ENCODE measurements at regions not wholly inside any gene's neighbourhood (a gene's known extent, or its start where the extent isn't known, plus 50 kb on each side); places are given as distances from the start of the nearest gene placed in this dataset.
"Not testable (repeated sequence)": the region's sequence is repeated elsewhere in the genome, so short reads cannot be mapped to it uniquely, and the experiment has no call there.

- CTCF ChIA-PET = no interaction called here
- H2AFZ ChIP-seq (ENCODE audit: low read length) = no peak overlapping the region
Measured at GRCh38 chr14:105682956-105683570, 156.7 kb downstream of the TMEM121 start.

DNA sequence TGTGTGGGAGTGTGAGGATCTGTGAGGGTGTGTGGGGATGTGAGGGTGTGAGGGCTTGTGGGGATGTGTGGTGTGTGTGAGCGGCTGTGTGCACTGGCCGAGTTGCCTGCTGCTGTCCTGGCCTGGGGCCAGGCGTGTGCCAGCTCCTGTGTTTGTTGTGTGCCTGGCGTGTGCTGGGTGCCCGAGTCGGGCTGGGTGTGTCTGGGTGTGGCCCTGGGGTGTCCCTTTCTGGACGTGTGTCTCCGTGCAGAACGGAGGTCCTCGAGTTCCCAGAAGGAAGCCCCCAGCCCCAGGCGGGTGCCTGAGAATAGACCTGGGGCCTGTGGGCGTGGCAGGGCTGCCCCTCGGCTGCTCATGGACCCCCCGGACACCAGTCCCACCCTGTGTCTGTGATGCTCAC lies 157.7 kb downstream of the TMEM121 start:
- H3K9me3 ChIP-seq (ENCODE audit: low read length); H3K9ac ChIP-seq (ENCODE audit: low read length); intact Hi-C loops (cut with micrococcal nuclease); H3K4me1 ChIP-seq (ENCODE audit: insufficient read depth, low read length); H2AFZ ChIP-seq (ENCODE audit: low read length); H3K9me2 ChIP-seq (replicated peaks; ENCODE audit: low read length); CTCF ChIA-PET; H3K79me2 ChIP-seq (ENCODE audit: low read length); H3F3A ChIP-seq (ENCODE audit: low read length, unreplicated experiment); POLR2A ChIA-PET (ENCODE audit: unreplicated experiment); H3K4me2 ChIP-seq (ENCODE audit: low read length); H3K27ac ChIP-seq (ENCODE audit: low read length); H3K4me3 ChIP-seq (ENCODE audit: low read length); ATAC-seq; H4K20me1 ChIP-seq (ENCODE audit: low read length); DNase-seq; H3K36me3 ChIP-seq (ENCODE audit: low read depth, low read length); H3K27me3 ChIP-seq (ENCODE audit: low read length); BruUV-seq (replicated peaks): not testable (repeated sequence)

More at GRCh38 chr14:105682956-105683570, 156.7 kb downstream of the TMEM121 start:
- H3K9me2 ChIP-seq (replicated peaks; ENCODE audit: low read length) = no peaks in the 10 kb centered on the region
- H3K9ac ChIP-seq (ENCODE audit: low read length) = no peak overlapping the region
- H3K4me1 ChIP-seq (ENCODE audit: insufficient read depth, low read length) = no peaks in the 10 kb centered on the region
- H3K79me2 ChIP-seq (ENCODE audit: low read length) = no peaks in the 10 kb centered on the region
- no peak overlapping the region for H3K27ac ChIP-seq (ENCODE audit: low read length)
- BruUV-seq (replicated peaks) = no TSS peak
- ATAC-seq (no peak), DNase-seq (no peak)
- no peaks in the 10 kb centered on the region for H3K36me3 ChIP-seq (ENCODE audit: low read depth, low read length)
- H3K27me3 ChIP-seq (ENCODE audit: low read length) = no peaks in the 10 kb centered on the region
- no peak overlapping the region for H3K4me2 ChIP-seq (ENCODE audit: low read length)
- H3F3A ChIP-seq (ENCODE audit: low read length, unreplicated experiment) = no peaks in the 10 kb centered on the region
- TF ChIP-seq EZH2 (IDR thresholded peaks at IDR 0.05; ENCODE audit: low read length, unreplicated experiment) = no peak
- TF ChIP-seq, protein P1, sequence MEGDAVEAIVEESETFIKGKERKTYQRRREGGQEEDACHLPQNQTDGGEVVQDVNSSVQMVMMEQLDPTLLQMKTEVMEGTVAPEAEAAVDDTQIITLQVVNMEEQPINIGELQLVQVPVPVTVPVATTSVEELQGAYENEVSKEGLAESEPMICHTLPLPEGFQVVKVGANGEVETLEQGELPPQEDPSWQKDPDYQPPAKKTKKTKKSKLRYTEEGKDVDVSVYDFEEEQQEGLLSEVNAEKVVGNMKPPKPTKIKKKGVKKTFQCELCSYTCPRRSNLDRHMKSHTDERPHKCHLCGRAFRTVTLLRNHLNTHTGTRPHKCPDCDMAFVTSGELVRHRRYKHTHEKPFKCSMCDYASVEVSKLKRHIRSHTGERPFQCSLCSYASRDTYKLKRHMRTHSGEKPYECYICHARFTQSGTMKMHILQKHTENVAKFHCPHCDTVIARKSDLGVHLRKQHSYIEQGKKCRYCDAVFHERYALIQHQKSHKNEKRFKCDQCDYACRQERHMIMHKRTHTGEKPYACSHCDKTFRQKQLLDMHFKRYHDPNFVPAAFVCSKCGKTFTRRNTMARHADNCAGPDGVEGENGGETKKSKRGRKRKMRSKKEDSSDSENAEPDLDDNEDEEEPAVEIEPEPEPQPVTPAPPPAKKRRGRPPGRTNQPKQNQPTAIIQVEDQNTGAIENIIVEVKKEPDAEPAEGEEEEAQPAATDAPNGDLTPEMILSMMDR (conservative IDR thresholded peaks at IDR 0.05; ENCODE audit: low read depth, low read length) = no peak
- TF ChIP-seq EZH2phosphoT487 (IDR thresholded peaks at IDR 0.05; ENCODE audit: borderline replicate concordance, low read length) = no peak
- POLR2A ChIA-PET (ENCODE audit: unreplicated experiment) = no interaction called here
- H3K4me3 ChIP-seq (ENCODE audit: low read length) = no peak overlapping the region
- no peaks in the 10 kb centered on the region for H3K9me3 ChIP-seq (ENCODE audit: low read length)
- H4K20me1 ChIP-seq (ENCODE audit: low read length) = no peaks in the 10 kb centered on the region
- intact Hi-C loops (cut with micrococcal nuclease) = no loop called here

GRCh38 chr14:105684597-105684996 lies 158.2 kb downstream of the TMEM121 start:
- H3K27ac ChIP-seq (ENCODE audit: low read length); H3K27me3 ChIP-seq (ENCODE audit: low read length); H3K4me2 ChIP-seq (ENCODE audit: low read length); CTCF ChIA-PET; ATAC-seq; H3K9me2 ChIP-seq (replicated peaks; ENCODE audit: low read length); POLR2A ChIA-PET (ENCODE audit: unreplicated experiment); intact Hi-C loops (cut with micrococcal nuclease); H3K36me3 ChIP-seq (ENCODE audit: low read depth, low read length); DNase-seq; H3F3A ChIP-seq (ENCODE audit: low read length, unreplicated experiment); H2AFZ ChIP-seq (ENCODE audit: low read length); H4K20me1 ChIP-seq (ENCODE audit: low read length); H3K9me3 ChIP-seq (ENCODE audit: low read length); H3K4me3 ChIP-seq (ENCODE audit: low read length); H3K79me2 ChIP-seq (ENCODE audit: low read length); BruUV-seq (replicated peaks); H3K9ac ChIP-seq (ENCODE audit: low read length); H3K4me1 ChIP-seq (ENCODE audit: insufficient read depth, low read length): not testable (repeated sequence)

DNA sequence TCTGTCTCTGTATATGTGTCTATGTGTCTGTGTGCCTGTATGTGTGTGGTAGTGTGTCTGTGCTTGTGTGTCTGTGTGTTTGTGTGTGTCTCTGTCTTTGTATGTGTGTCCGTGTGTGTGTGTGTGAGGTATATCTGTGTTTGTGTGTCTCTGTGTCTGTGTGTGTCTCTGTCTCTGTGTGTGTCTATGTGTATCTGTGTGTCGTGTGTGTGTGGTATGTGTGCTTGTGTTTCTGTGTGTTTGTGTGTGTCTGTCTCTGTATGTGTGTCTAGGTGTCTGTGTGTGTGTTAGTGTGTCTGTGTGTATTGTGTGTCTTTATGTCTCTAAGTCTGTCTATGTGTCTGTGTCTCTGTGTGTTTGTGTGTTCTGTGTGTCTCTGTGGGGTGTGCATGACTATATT lies 158.6 kb downstream of the TMEM121 start:
- ATAC-seq = no peak
- intact Hi-C loops (cut with micrococcal nuclease) = no loop called here
- no TSS peak for BruUV-seq (replicated peaks)

DNA sequence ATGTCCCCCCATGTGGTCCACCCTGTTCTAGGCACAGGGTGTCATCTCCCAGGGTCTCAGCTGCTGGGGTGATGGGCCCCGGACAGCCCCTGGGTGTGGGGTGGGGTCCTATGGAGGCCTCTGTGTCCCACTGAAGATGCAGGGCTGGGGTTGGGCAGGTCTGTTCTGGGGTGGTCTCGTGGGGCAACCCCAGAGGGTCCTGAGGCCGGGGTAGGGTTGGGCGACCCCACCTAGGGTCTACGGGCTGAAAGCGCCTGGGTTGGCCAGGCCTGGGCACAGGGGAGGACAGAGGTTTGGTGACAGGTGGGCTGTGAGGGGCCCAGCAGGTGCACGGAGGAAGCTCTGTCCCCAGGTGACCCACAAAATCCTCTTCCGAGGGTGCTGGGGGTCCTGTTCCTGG lies 159.2 kb downstream of the TMEM121 start:
- H4K20me1 ChIP-seq (ENCODE audit: low read length); H3K79me2 ChIP-seq (ENCODE audit: low read length); H3K4me3 ChIP-seq (ENCODE audit: low read length); H3K27me3 ChIP-seq (ENCODE audit: low read length); H3K27ac ChIP-seq (ENCODE audit: low read length); H3F3A ChIP-seq (ENCODE audit: low read length, unreplicated experiment); POLR2A ChIA-PET (ENCODE audit: unreplicated experiment); H3K36me3 ChIP-seq (ENCODE audit: low read depth, low read length); intact Hi-C loops (cut with micrococcal nuclease); BruUV-seq (replicated peaks); DNase-seq; H3K9ac ChIP-seq (ENCODE audit: low read length); H3K9me2 ChIP-seq (replicated peaks; ENCODE audit: low read length); H3K4me1 ChIP-seq (ENCODE audit: insufficient read depth, low read length); ATAC-seq; CTCF ChIA-PET; H3K9me3 ChIP-seq (ENCODE audit: low read length); H3K4me2 ChIP-seq (ENCODE audit: low read length); H2AFZ ChIP-seq (ENCODE audit: low read length): not testable (repeated sequence)

More for the DNA sequence above, 158.6 kb downstream of the TMEM121 start:
- no peaks in the 10 kb centered on the region for H3K4me1 ChIP-seq (ENCODE audit: insufficient read depth, low read length)
- no peak for DNase-seq
- no peaks in the 10 kb centered on the region for H4K20me1 ChIP-seq (ENCODE audit: low read length)
- H3K9me2 ChIP-seq (replicated peaks; ENCODE audit: low read length) = no peaks in the 10 kb centered on the region
- no peak overlapping the region for H2AFZ ChIP-seq (ENCODE audit: low read length)
- no peaks in the 10 kb centered on the region for H3K9me3 ChIP-seq (ENCODE audit: low read length)
- H3K79me2 ChIP-seq (ENCODE audit: low read length) = no peaks in the 10 kb centered on the region
- no peaks in the 10 kb centered on the region for H3K27me3 ChIP-seq (ENCODE audit: low read length)
- H3K36me3 ChIP-seq (ENCODE audit: low read depth, low read length) = no peaks in the 10 kb centered on the region
- no peak overlapping the region for H3K4me2 ChIP-seq (ENCODE audit: low read length)
- no peak overlapping the region for H3K27ac ChIP-seq (ENCODE audit: low read length)
- H3F3A ChIP-seq (ENCODE audit: low read length, unreplicated experiment) = no peaks in the 10 kb centered on the region
- no peak overlapping the region for H3K4me3 ChIP-seq (ENCODE audit: low read length)
- H3K9ac ChIP-seq (ENCODE audit: low read length) = no peak overlapping the region
- TF ChIP-seq EZH2phosphoT487 (IDR thresholded peaks at IDR 0.05; ENCODE audit: borderline replicate concordance, low read length) (no peak), EZH2 (IDR thresholded peaks at IDR 0.05; ENCODE audit: low read length, unreplicated experiment) (no peak)
- TF ChIP-seq, protein P1 (conservative IDR thresholded peaks at IDR 0.05; ENCODE audit: low read depth, low read length) = no peak
- ChIA-PET CTCF (no interaction called here), POLR2A (ENCODE audit: unreplicated experiment) (no interaction called here)
